COLO829 (cell line): ENCODE measurements at regions not wholly inside any gene's neighbourhood (a gene's known extent, or its start where the extent isn't known, plus 50 kb on each side); places are given as distances from the start of the nearest gene placed in this dataset.

Experiments used
- DNase-seq: peaks from one replicate; pipeline ENCODE4 v3.0.0; 2012; ENCODE audit warnings: low spot score

- DNase-seq: no peak
These were observed 64.2 kb upstream of the NEDD9 start for GRCh38 chr6:11296449-11297375.

DNA sequence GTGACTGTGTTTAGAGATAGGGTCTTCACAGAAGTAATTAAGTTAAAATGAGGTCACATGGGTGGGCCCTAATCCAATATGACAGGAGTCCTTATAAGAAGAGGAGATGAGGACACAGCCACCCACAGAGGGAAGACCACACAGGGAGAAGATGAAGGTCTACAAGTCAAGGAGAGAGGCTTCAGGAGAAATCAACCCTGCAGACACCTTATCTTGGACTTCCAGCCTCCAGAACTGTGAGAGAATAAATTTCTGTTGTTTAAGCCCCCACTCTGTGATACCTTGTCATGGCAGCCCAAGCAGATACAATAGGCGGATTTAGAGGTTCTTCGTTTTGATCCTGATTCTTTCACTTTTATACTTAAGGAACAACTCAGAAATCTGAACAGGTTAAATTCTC is 63.5 kb upstream of the NEDD9 start:
- DNase-seq: no peak

DNA sequence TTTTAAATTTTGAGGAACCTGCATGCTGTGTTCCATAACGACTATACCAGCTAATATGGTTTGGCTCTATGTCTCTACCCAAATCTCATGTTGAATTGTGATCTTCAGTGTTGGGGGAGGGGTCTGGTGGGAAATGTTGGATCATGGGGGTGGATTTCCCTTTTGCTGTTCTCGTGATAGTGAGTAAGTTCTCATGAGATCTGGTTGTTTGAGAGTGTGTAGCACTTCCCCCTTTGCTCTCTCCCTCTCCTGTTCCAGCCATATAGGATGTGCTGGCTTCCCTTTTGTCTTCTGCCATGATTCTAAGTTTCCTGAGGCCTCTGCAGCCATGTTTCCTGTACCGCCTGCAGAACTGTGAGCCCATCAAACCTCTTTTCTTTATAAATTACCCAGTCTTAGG is 61.8 kb upstream of the NEDD9 start:
- no peak for DNase-seq

- DNase-seq: no peak
These were observed 60.2 kb upstream of the NEDD9 start for GRCh38 chr6:11292594-11293236.

GRCh38 chr6:11292091-11292490 is 59.6 kb upstream of the NEDD9 start:
- no peak for DNase-seq

DNA sequence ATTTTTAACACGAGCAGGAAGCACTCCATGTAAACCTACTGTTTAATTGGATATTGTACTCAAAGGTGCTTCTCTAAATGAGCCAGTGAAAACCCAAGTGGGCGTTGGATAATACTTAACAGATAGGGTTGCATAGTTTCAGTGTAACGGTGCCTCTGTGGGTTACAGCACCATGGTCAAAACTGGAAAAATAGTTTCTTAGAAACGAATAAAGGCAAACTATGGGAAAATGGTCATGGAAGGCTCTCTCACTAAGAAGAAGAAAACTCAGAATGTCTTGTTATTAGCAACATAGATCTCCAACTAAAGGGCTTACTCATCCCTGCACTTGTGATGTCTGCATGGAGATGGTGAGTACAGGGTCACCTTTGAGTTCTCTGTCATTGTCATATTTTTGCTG is 59.1 kb upstream of the NEDD9 start:
- DNase-seq: no peak

DNA sequence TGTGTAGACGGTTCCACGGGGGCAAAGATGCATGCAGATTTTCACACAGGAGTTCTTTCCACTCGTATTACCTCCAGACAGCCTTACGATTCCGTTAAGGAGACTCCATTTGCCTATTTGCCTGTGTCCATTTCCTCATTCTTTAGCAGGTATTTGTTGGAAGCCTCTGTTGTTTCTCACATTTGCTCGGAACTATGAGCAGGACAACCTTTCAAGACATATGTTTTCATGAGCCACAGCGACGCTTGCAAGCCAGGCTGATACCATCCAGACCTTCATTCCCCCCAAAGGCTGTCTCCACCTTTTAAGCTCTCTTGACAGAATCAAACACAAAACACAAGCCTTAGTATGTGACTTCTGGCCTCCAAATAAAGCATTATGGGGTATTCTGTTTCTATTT is 57.6 kb upstream of the NEDD9 start:
- no peak for DNase-seq

DNA sequence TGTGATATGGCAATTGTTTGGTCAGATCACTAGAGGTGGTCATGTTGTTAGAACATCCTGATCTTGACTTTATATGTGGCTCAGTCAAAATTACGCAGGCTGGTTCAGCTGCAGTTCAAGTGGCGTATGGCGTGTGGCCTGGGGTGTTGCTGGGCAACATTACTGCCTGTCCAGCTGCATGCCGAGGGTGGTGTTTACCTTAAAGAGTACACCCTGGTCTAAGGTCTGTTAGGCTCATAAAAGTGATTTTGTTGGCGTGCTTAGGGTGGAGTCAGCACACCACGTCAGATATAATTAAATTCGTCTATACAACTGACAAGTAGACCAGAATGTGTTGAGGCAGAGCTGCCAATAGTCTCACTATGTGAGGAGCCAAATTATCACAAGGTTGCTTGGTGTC is 55.6 kb upstream of the NEDD9 start:
- no peak for DNase-seq

GRCh38 chr6:11284996-11285395 is 52.5 kb upstream of the NEDD9 start:
- DNase-seq: no peak

- DNase-seq: no peak
These were observed 51.2 kb upstream of the NEDD9 start for GRCh38 chr6:11283629-11284028.

- DNase-seq: no peak
These were observed 50.4 kb upstream of the NEDD9 start for GRCh38 chr6:11282875-11283274.
